ENCODE measurements at regions not wholly inside any gene's neighbourhood (a gene's known extent, or its start where the extent isn't known, plus 50 kb on each side); places are given as distances from the start of the nearest gene placed in this dataset.

DNA sequence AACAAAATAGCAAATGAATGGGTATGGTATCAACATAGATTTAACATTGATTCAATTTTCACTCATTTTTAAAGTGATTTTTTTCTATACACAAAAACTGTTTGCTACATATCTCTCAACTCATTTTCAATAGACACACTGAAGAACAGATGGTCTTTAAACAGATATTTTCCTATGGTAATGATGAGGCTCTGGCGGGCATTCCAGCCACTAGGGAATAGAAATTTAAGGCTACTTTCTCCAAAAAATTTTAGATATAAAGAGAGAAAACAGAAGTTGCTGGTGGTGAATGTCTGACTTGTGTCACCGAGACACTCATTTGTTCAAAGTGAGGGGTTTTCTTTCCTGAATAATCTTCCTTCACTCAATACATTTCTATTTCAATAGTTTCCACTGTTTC lies 693.0 kb downstream of the ETS1 start:
- TF ChIP-seq, protein P1, sequence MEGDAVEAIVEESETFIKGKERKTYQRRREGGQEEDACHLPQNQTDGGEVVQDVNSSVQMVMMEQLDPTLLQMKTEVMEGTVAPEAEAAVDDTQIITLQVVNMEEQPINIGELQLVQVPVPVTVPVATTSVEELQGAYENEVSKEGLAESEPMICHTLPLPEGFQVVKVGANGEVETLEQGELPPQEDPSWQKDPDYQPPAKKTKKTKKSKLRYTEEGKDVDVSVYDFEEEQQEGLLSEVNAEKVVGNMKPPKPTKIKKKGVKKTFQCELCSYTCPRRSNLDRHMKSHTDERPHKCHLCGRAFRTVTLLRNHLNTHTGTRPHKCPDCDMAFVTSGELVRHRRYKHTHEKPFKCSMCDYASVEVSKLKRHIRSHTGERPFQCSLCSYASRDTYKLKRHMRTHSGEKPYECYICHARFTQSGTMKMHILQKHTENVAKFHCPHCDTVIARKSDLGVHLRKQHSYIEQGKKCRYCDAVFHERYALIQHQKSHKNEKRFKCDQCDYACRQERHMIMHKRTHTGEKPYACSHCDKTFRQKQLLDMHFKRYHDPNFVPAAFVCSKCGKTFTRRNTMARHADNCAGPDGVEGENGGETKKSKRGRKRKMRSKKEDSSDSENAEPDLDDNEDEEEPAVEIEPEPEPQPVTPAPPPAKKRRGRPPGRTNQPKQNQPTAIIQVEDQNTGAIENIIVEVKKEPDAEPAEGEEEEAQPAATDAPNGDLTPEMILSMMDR (conservative IDR thresholded peaks at IDR 0.05; ENCODE audit: low read depth in 2 of 2) = peak in 1 of 2 experiments; percentile 22; a peak in 2 of 4 replicates
- no peak for TF ChIP-seq STAT1 (IDR thresholded peaks at IDR 0.05; ENCODE audit: unreplicated experiment)
- TF ChIP-seq, protein P2, sequence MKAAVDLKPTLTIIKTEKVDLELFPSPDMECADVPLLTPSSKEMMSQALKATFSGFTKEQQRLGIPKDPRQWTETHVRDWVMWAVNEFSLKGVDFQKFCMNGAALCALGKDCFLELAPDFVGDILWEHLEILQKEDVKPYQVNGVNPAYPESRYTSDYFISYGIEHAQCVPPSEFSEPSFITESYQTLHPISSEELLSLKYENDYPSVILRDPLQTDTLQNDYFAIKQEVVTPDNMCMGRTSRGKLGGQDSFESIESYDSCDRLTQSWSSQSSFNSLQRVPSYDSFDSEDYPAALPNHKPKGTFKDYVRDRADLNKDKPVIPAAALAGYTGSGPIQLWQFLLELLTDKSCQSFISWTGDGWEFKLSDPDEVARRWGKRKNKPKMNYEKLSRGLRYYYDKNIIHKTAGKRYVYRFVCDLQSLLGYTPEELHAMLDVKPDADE (IDR thresholded peaks at IDR 0.05) = no peak
- no peak for TF ChIP-seq POLR2AphosphoS5 (IDR thresholded peaks at IDR 0.05; ENCODE audit: low read depth)
- no peak for TF ChIP-seq EZH2phosphoT487 (IDR thresholded peaks at IDR 0.05; ENCODE audit: unreplicated experiment)
- no peak for TF ChIP-seq EZH2 (IDR thresholded peaks at IDR 0.05; ENCODE audit: low read depth, unreplicated experiment)
- TF ChIP-seq, protein P3, sequence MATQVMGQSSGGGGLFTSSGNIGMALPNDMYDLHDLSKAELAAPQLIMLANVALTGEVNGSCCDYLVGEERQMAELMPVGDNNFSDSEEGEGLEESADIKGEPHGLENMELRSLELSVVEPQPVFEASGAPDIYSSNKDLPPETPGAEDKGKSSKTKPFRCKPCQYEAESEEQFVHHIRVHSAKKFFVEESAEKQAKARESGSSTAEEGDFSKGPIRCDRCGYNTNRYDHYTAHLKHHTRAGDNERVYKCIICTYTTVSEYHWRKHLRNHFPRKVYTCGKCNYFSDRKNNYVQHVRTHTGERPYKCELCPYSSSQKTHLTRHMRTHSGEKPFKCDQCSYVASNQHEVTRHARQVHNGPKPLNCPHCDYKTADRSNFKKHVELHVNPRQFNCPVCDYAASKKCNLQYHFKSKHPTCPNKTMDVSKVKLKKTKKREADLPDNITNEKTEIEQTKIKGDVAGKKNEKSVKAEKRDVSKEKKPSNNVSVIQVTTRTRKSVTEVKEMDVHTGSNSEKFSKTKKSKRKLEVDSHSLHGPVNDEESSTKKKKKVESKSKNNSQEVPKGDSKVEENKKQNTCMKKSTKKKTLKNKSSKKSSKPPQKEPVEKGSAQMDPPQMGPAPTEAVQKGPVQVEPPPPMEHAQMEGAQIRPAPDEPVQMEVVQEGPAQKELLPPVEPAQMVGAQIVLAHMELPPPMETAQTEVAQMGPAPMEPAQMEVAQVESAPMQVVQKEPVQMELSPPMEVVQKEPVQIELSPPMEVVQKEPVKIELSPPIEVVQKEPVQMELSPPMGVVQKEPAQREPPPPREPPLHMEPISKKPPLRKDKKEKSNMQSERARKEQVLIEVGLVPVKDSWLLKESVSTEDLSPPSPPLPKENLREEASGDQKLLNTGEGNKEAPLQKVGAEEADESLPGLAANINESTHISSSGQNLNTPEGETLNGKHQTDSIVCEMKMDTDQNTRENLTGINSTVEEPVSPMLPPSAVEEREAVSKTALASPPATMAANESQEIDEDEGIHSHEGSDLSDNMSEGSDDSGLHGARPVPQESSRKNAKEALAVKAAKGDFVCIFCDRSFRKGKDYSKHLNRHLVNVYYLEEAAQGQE (IDR thresholded peaks at IDR 0.05; ENCODE audit: unreplicated experiment) = no peak
- TF ChIP-seq JUNB (IDR thresholded peaks at IDR 0.05; ENCODE audit: unreplicated experiment) = no peak
- TF ChIP-seq CREB1 (CRISPR knock-in tag; IDR thresholded peaks at IDR 0.05; ENCODE audit: low read depth) = no peak

Data from GM23338 (cell line).